SK-N-SH (cell line): ENCODE measurements at regions not wholly inside any gene's neighbourhood (a gene's known extent, or its start where the extent isn't known, plus 50 kb on each side); places are given as distances from the start of the nearest gene placed in this dataset.

Experiments used
- CTCF ChIA-PET: fragments of 300-600, 350-600 bp; formaldehyde crosslinking; extraction: SDS; loops from one replicate; lab custom pipeline; 2021; lab: Yijun Ruan, JAX
- POLR2A ChIA-PET: fragments of 350-600 bp; sonication (Branson Sonifier 250); formaldehyde crosslinking; extraction: SDS; loops from one replicate; lab custom pipeline; 2020; ENCODE audit warnings: antibody characterized with exemption, inconsistent platforms; lab: Yijun Ruan, JAX
- DNase-seq: peaks from one replicate; pipeline ENCODE4 v3.0.0; 2012
- H2AFZ ChIP-seq: fragments of 200-600 bp; sonication (generic); 2 replicates; pipeline ENCODE4 v1.8.1; 2016; ENCODE audit warnings: antibody characterized with exemption, mild to moderate bottlenecking, low read depth
- H3F3A ChIP-seq: fragments of 200-600 bp; sonication (generic); replicated peaks from 2 replicates; pipeline ENCODE3; 2016; ENCODE audit warnings: antibody characterized with exemption, mild to moderate bottlenecking; ENCODE audit not compliant: insufficient read depth
- H3K27ac ChIP-seq, 2 experiments: fragments of 200-500 bp in 1 of 2; fragments of 200-600 bp in 1 of 2; sonication (Bioruptor generic) in 1 of 2; sonication (generic), shearing (Covaris generic) in 1 of 2; 2 replicates each; pipeline versions ENCODE4 v1.5.1 to v1.6.1; 2014 to 2016; ENCODE audit warnings: low read depth in 2 of 2, inconsistent platforms in 1 of 2, low read length in 1 of 2, mild to moderate bottlenecking in 1 of 2, mixed read lengths in 1 of 2
- H3K27me3 ChIP-seq: fragments of 200-600 bp; sonication (generic), shearing (Covaris generic); 2 replicates; pipeline ENCODE4 v1.6.1; 2016; ENCODE audit warnings: mixed run types; ENCODE audit not compliant: insufficient read depth
- H3K36me3 ChIP-seq, 2 experiments: fragments of 200-500 bp in 1 of 2; fragments of 200-600 bp in 1 of 2; sonication (Bioruptor generic) in 1 of 2; sonication (generic) in 1 of 2; replicated peaks in 1 of 2; 2 replicates each; pipeline versions ENCODE3 to v1.5.1; 2014 to 2016; ENCODE audit warnings: low read length in 1 of 2, mild to moderate bottlenecking in 1 of 2; ENCODE audit not compliant: insufficient read depth in 2 of 2, control insufficient read depth in 1 of 2
- H3K4me1 ChIP-seq, 2 experiments: fragments of 200-500 bp in 1 of 2; fragments of 200-600 bp in 1 of 2; sonication (Bioruptor generic) in 1 of 2; sonication (generic), shearing (Covaris generic) in 1 of 2; 2 replicates each; pipeline versions ENCODE4 v1.5.1 to v1.6.1; 2014 to 2016; ENCODE audit warnings: low read depth in 1 of 2, low read length in 1 of 2, mixed run types in 1 of 2; ENCODE audit not compliant: insufficient read depth in 2 of 2, control insufficient read depth in 1 of 2
- H3K4me2 ChIP-seq: fragments of 200-600 bp; sonication (generic), shearing (Covaris generic); 2 replicates; pipeline ENCODE4 v1.6.1; 2017; ENCODE audit warnings: mixed run types
- H3K4me3 ChIP-seq, 2 experiments: fragments of 200-500 bp in 1 of 2; fragments of 200-600 bp in 1 of 2; sonication (Bioruptor generic) in 1 of 2; sonication (generic), shearing (Covaris generic) in 1 of 2; 2 replicates each; pipeline versions ENCODE4 v1.5.1 to v1.8.1; 2014 to 2016; ENCODE audit warnings: low read depth in 2 of 2, inconsistent platforms in 1 of 2, low read length in 1 of 2, mild to moderate bottlenecking in 1 of 2, mixed read lengths in 1 of 2, moderate library complexity in 1 of 2
- H3K79me2 ChIP-seq: fragments of 200-600 bp; sonication (generic); 2 replicates; pipeline ENCODE4 v1.8.1; 2017; ENCODE audit warnings: mild to moderate bottlenecking; ENCODE audit not compliant: insufficient read depth
- H3K9ac ChIP-seq: fragments of 200-600 bp; sonication (generic); 2 replicates; pipeline ENCODE4 v1.6.1; 2017; ENCODE audit warnings: mixed run types
- H3K9me2 ChIP-seq: fragments of 200-600 bp; sonication (generic); 2 replicates; pipeline ENCODE4 v1.6.1; 2017; ENCODE audit warnings: mixed run types
- H3K9me3 ChIP-seq: fragments of 200-600 bp; sonication (generic); 2 replicates; pipeline ENCODE4 v1.6.1; 2017; ENCODE audit warnings: mixed run types, mild to moderate bottlenecking, moderate library complexity
- H4K20me1 ChIP-seq: fragments of 200-600 bp; sonication (generic); 2 replicates; pipeline ENCODE4 v1.6.1; 2017; ENCODE audit warnings: mild to moderate bottlenecking, mixed run types; ENCODE audit not compliant: insufficient read depth
- CHD2 ChIP-seq: fragments of 150-350 bp; IDR thresholded peaks from 2 replicates; pipeline ENCODE4 v1.6.1; 2018; ENCODE audit warnings: low read length; ENCODE audit not compliant: partially characterized antibody
- ELF1 ChIP-seq: IDR thresholded peaks from 2 replicates; pipeline ENCODE4 v1.4.0; 2012
- EP300 ChIP-seq, 2 experiments: IDR thresholded peaks; 2 replicates each; pipeline versions ENCODE4 v1.4.0 to v1.6.1; 2012; ENCODE audit warnings: borderline replicate concordance in 1 of 2, low read depth in 1 of 2, low read length in 1 of 2
- FOXJ3 ChIP-seq: sonication (generic); formaldehyde crosslinking; IDR thresholded peaks from 2 replicates; pipeline ENCODE4 v1.5.1; 2020; ENCODE audit warnings: mild to moderate bottlenecking, missing genetic modification reagents
- FOXM1 ChIP-seq: IDR thresholded peaks from 2 replicates; pipeline ENCODE4 v1.4.0; 2012; ENCODE audit warnings: low read depth, mild to moderate bottlenecking
- GATA2 ChIP-seq: sonication (generic); formaldehyde crosslinking; IDR thresholded peaks from 2 replicates; pipeline ENCODE4 v1.5.0; 2020; ENCODE audit warnings: mild to moderate bottlenecking, missing genetic modification reagents
- MXI1 ChIP-seq: IDR thresholded peaks from 2 replicates; pipeline ENCODE4 v1.6.1; 2012; ENCODE audit warnings: mild to moderate bottlenecking, low read depth, low read length, improper control_type of control experiment
- RAD21 ChIP-seq: IDR thresholded peaks from 2 replicates; pipeline ENCODE4 v1.6.1; 2012; ENCODE audit warnings: mild to moderate bottlenecking, low read length
- RCOR1 ChIP-seq: fragments of 150-350 bp; IDR thresholded peaks from 2 replicates; pipeline ENCODE4 v1.6.1; 2017; ENCODE audit warnings: antibody characterized with exemption, low read length
- RFX5 ChIP-seq: IDR thresholded peaks from 2 replicates; pipeline ENCODE4 v1.6.1; 2012; ENCODE audit warnings: mild to moderate bottlenecking, improper control_type of control experiment, low read length
- TCF12 ChIP-seq: IDR thresholded peaks from 2 replicates; pipeline ENCODE4 v1.4.0; 2012
- TEAD4 ChIP-seq: IDR thresholded peaks from 2 replicates; pipeline ENCODE4 v1.4.0; 2012; ENCODE audit warnings: mild to moderate bottlenecking, borderline replicate concordance; ENCODE audit not compliant: insufficient read depth
- WGBS: methylation state at CpG from one replicate; pipeline ENCODE4 v1.1.6; 2017; ENCODE audit warnings: low lambda C conversion rate; 5-methylcytosine and 5-hydroxymethylcytosine counted together
- TF ChIP-seq, protein P1 (sequence below): IDR thresholded peaks from 2 replicates; pipeline ENCODE4; 2012
- TF ChIP-seq, protein P2 (sequence below): IDR thresholded peaks from 2 replicates; pipeline ENCODE4 v1.4.0; 2012; ENCODE audit warnings: low read depth, borderline replicate concordance

DNA sequence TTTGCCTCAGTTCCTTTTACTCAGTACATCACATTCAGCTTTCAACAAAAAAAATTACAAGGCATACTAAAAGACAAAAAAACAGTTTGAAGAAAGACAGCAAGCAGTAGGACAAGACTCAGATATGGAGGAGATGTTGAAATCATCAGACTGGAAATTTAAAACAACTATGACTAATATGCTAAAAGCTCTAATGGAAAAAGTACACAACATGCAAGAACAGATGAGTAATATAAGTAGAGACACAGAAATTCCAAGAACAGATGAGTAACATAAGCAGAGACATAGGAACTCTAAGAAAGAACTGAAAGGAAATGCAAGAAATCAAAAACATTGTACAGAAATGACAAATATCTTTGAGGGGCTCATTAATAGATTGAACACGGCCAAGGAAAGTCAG lies 402.6 kb downstream of the NEBL start:
- Histone ChIP-seq H4K20me1 (no peaks in the 10 kb centered on the region), H3K9me2 (no peaks in the 10 kb centered on the region), H3K36me3 (no peaks in the 10 kb centered on the region), H3K9me3 (no peaks in the 10 kb centered on the region), H3K4me3 (no peak overlapping the region), H3K27ac (no peak overlapping the region), H3F3A (no peaks in the 10 kb centered on the region), H3K79me2 (no peaks in the 10 kb centered on the region), H3K4me2 (no peak overlapping the region), H3K27me3 (no peaks in the 10 kb centered on the region), H3K9ac (no peak overlapping the region), H3K4me1 (peaks cover 0 to 4% of the 10 kb centered on the region in 2 experiments; a peak in 2 of 4 replicates), H2AFZ (no peak overlapping the region)
- 13% methylated on average over 1 of the region's 1 CpG for WGBS
- ChIA-PET CTCF (no interaction called here), POLR2A (no interaction called here)
- DNase-seq = no peak
- TF ChIP-seq, protein P1, sequence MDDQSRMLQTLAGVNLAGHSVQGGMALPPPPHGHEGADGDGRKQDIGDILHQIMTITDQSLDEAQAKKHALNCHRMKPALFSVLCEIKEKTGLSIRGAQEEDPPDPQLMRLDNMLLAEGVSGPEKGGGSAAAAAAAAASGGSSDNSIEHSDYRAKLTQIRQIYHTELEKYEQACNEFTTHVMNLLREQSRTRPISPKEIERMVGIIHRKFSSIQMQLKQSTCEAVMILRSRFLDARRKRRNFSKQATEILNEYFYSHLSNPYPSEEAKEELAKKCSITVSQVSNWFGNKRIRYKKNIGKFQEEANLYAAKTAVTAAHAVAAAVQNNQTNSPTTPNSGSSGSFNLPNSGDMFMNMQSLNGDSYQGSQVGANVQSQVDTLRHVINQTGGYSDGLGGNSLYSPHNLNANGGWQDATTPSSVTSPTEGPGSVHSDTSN = no peak

DNA sequence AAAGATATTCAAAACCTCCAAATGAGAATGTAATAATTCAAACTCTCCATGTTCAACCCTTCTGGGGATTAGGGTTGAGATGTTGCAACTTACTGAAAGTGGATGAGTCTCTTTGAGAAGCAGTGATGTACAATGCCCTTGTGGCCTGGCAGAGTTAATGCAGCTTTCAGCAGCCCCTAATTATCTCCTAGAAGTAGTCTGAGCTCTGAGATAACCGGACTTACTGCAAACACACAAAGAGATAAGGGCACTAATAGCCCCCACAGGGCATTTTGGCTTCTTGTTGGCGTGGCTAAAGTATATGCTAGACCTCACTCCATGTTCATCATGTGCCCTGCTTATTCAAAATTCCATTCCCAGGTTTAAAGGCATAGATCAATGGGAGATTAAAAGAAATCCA lies 404.7 kb downstream of the NEBL start:
- H3K36me3 ChIP-seq = no peaks in the 10 kb centered on the region
- H3K9me3 ChIP-seq = no peaks in the 10 kb centered on the region
- peak; percentile 34; the same call in 1 of the 2 replicates for TF ChIP-seq TEAD4
- TF ChIP-seq RCOR1 = peak; percentile 86; the same call in 1 of the 2 replicates
- peak; percentile 96 for TF ChIP-seq GATA2 (CRISPR knock-in tag)
- no peak for TF ChIP-seq FOXM1
- peak; percentile 12; the same call in 1 of the 2 replicates for TF ChIP-seq RFX5
- peak; percentile 45; the same call in 1 of the 2 replicates for TF ChIP-seq RAD21
- TF ChIP-seq TCF12 = peak; percentile 9; the same call in 1 of the 2 replicates
- peak; percentile 90 for TF ChIP-seq FOXJ3 (CRISPR knock-in tag)
- TF ChIP-seq, protein P2, sequence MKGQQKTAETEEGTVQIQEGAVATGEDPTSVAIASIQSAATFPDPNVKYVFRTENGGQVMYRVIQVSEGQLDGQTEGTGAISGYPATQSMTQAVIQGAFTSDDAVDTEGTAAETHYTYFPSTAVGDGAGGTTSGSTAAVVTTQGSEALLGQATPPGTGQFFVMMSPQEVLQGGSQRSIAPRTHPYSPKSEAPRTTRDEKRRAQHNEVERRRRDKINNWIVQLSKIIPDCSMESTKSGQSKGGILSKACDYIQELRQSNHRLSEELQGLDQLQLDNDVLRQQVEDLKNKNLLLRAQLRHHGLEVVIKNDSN = no peak
- TF ChIP-seq ELF1 = no peak
- no peak for TF ChIP-seq MXI1
- TF ChIP-seq CHD2 = peak; percentile 75
- peak in 1 of 2 experiments; percentile 88; a peak in 2 of 4 replicates for TF ChIP-seq EP300 (IDR thresholded peaks at IDR 0.05; ENCODE audit: borderline replicate concordance in 1 of 2, low read depth in 1 of 2, low read length in 1 of 2)
- H3K79me2 ChIP-seq = no peaks in the 10 kb centered on the region
- H4K20me1 ChIP-seq = no peaks in the 10 kb centered on the region
- no peaks in the 10 kb centered on the region for H3K9me2 ChIP-seq
- peak; percentile 62 for DNase-seq
- ChIA-PET POLR2A (no interaction called here), CTCF (interaction anchor here (0.6 to 1.5 kb wide), 9 partner anchors 9 to 105 kb away, joined by 3 to 4 read pairs (median 3); no protein-coding TSS in a partner anchor)
- H3K27me3 ChIP-seq = no peaks in the 10 kb centered on the region
- 6% methylated on average over 2 of the region's 2 CpGs for WGBS
- H3K4me1 ChIP-seq = peaks cover 0 to 4% of the 10 kb centered on the region in 2 experiments; a peak in 2 of 4 replicates
- H3K9ac ChIP-seq = no peak overlapping the region
- no peaks in the 10 kb centered on the region for H3F3A ChIP-seq
- H2AFZ ChIP-seq = no peak overlapping the region
- H3K4me2 ChIP-seq = no peak overlapping the region
- no peak overlapping the region for H3K4me3 ChIP-seq
- H3K27ac ChIP-seq = peak overlapping the region in 1 of 2 experiments; percentile 60; a peak in 2 of 4 replicates
